ENCODE measurements at regions not wholly inside any gene's neighbourhood (a gene's known extent, or its start where the extent isn't known, plus 50 kb on each side); places are given as distances from the start of the nearest gene placed in this dataset.
A peak's percentile ranks its signal among the peaks of the same experiment; 100 is the strongest.
"Not testable (repeated sequence)": the region's sequence is repeated elsewhere in the genome, so short reads cannot be mapped to it uniquely, and the experiment has no call there.

GRCh38 chr22:33221568-33221967 lies 163.4 kb upstream of the SYN3 start:
- no peak for DNase-seq (ENCODE audit: low spot score)

GRCh38 chr22:33220476-33221080 lies 162.4 kb upstream of the SYN3 start:
- no peak for DNase-seq (ENCODE audit: low spot score)

- no peak for DNase-seq (ENCODE audit: low spot score)
Measured at GRCh38 chr22:33219648-33220384, 161.6 kb upstream of the SYN3 start.

- no peak for DNase-seq (ENCODE audit: low spot score)
Measured at GRCh38 chr22:33213383-33214075, 155.3 kb upstream of the SYN3 start.

- DNase-seq (ENCODE audit: low spot score) = peak; percentile 46
Measured at GRCh38 chr22:33209930-33210784, 152.0 kb upstream of the SYN3 start.

- DNase-seq (ENCODE audit: low spot score) = no peak
Measured at GRCh38 chr22:33204408-33204807, 146.2 kb upstream of the SYN3 start.

GRCh38 chr22:33202455-33202854 lies 144.3 kb upstream of the SYN3 start:
- no peak for DNase-seq (ENCODE audit: low spot score)

GRCh38 chr22:33194529-33195077 lies 136.4 kb upstream of the SYN3 start:
- DNase-seq (ENCODE audit: low spot score) = no peak

- DNase-seq (ENCODE audit: low spot score) = no peak
Measured at GRCh38 chr22:33192156-33192555, 134.0 kb upstream of the SYN3 start.

- no peak for DNase-seq (ENCODE audit: low spot score)
Measured at GRCh38 chr22:33188326-33188725, 130.1 kb upstream of the SYN3 start.

- no peak for DNase-seq (ENCODE audit: low spot score)
Measured at GRCh38 chr22:33186816-33187215, 128.6 kb upstream of the SYN3 start.

GRCh38 chr22:33180356-33180755 lies 122.2 kb upstream of the SYN3 start:
- DNase-seq (ENCODE audit: low spot score) = no peak

- DNase-seq (ENCODE audit: low spot score) = no peak
Measured at GRCh38 chr22:33167998-33168790, 110.0 kb upstream of the SYN3 start.

GRCh38 chr22:33166206-33166605 lies 108.0 kb upstream of the SYN3 start:
- DNase-seq (ENCODE audit: low spot score) = no peak

- DNase-seq (ENCODE audit: low spot score) = no peak
Measured at GRCh38 chr22:33163815-33164214, 105.6 kb upstream of the SYN3 start.

- no peak for DNase-seq (ENCODE audit: low spot score)
Measured at GRCh38 chr22:33162196-33162595, 104.0 kb upstream of the SYN3 start.

- DNase-seq (ENCODE audit: low spot score) = no peak
Measured at GRCh38 chr22:33160525-33160924, 102.3 kb upstream of the SYN3 start.

GRCh38 chr22:33154967-33155366 lies 96.8 kb upstream of the SYN3 start:
- DNase-seq (ENCODE audit: low spot score) = not testable (repeated sequence)

- DNase-seq (ENCODE audit: low spot score) = no peak
Measured at GRCh38 chr22:33149611-33150010, 91.4 kb upstream of the SYN3 start.

GRCh38 chr22:33144721-33145120 lies 86.5 kb upstream of the SYN3 start:
- DNase-seq (ENCODE audit: low spot score) = no peak

All from LoVo (cell line).